Spleen (tissue), 7 donors: ENCODE measurements at regions not wholly inside any gene's neighbourhood (a gene's known extent, or its start where the extent isn't known, plus 50 kb on each side); places are given as distances from the start of the nearest gene placed in this dataset.

Source experiments
- CTCF ChIP-seq, 11 experiments: fragments of 200-600 bp in 7 of 11; fragments of 450-650 bp in 4 of 11; sonication (generic) in 4 of 11; IDR thresholded peaks in 8 of 11; conservative IDR thresholded peaks in 3 of 11; 1 replicate in 7 of 11; 2 replicates in 4 of 11; pipeline versions ENCODE4 v1.4.0 to v1.8.0; 2016 to 2021; ENCODE audit warnings: antibody characterized with exemption in 11 of 11, inconsistent platforms in 4 of 11, mild to moderate bottlenecking in 1 of 11
- POLR2A ChIP-seq, 3 donors: fragments of 450-650 bp; IDR thresholded peaks; one replicate each; pipeline ENCODE4 v1.5.1; 2017; ENCODE audit warnings: antibody characterized with exemption in 3 of 3, mild to moderate bottlenecking in 1 of 3
- donor health status: DM: no; HTN: no; CAD: no; lungs with moderate emphysema.
- donor health status: DM: no; HTN: no; CAD: no.
- donor health status: DM: no; HTN: no; CAD: no.

GRCh38 chr15:97082830-97083229 is 752.3 kb downstream of the NR2F2 start:
- TF ChIP-seq POLR2A (IDR thresholded peaks at IDR 0.05) (no peak), CTCF (IDR thresholded peaks at IDR 0.05 in 8 of 11, conservative IDR thresholded peaks at IDR 0.05 in 3 of 11) (no peak)
